Mesodermal cell (in vitro differentiated cells): ENCODE measurements at regions not wholly inside any gene's neighbourhood (a gene's known extent, or its start where the extent isn't known, plus 50 kb on each side); places are given as distances from the start of the nearest gene placed in this dataset.

Experiments
- H3K27ac ChIP-seq: 2 replicates; pipeline ENCODE4 v1.7.0; 2013; ENCODE audit warnings: mild to moderate bottlenecking, low read depth, low read length, moderate library complexity; ENCODE audit not compliant: severe bottlenecking
- H3K36me3 ChIP-seq: 2 replicates; pipeline ENCODE4 v1.7.1; 2013; ENCODE audit warnings: mild to moderate bottlenecking, low read length, moderate library complexity; ENCODE audit not compliant: control insufficient read depth, insufficient read depth
- H3K4me1 ChIP-seq: one replicate; pipeline ENCODE4 v1.7.1; 2013; ENCODE audit warnings: mild to moderate bottlenecking, low read length; ENCODE audit not compliant: insufficient read depth, control insufficient read depth, poor library complexity, severe bottlenecking
- H3K4me3 ChIP-seq: 2 replicates; pipeline ENCODE4 v1.7.0; 2013; ENCODE audit warnings: low read length, control low read depth, mild to moderate bottlenecking; ENCODE audit not compliant: insufficient read depth, poor library complexity, severe bottlenecking; ENCODE audit errors: extremely low read depth
- H3K9me3 ChIP-seq: 2 replicates; pipeline ENCODE4 v1.7.1; 2013; ENCODE audit warnings: mild to moderate bottlenecking, low read length, moderate library complexity; ENCODE audit not compliant: control insufficient read depth
- WGBS, 2 experiments: methylation state at CpG; one replicate each; pipeline ENCODE4 v1.1.5; 2013; ENCODE audit warnings: missing lambda C conversion rate in 2 of 2; ENCODE audit not compliant: insufficient coverage in 2 of 2; 5-methylcytosine and 5-hydroxymethylcytosine counted together

GRCh38 chr6:138593909-138594757 is 94.8 kb upstream of the NHSL1 start:
- H3K9me3 ChIP-seq: no peaks in the 10 kb centered on the region
- H3K27ac ChIP-seq: no peak overlapping the region
- H3K36me3 ChIP-seq: no peaks in the 10 kb centered on the region
- H3K4me1 ChIP-seq: peaks cover 15% of the 10 kb centered on the region
- 58 to 62% methylated on average over 6 of the region's 9 CpGs for WGBS, 2 experiments
- H3K4me3 ChIP-seq: no peak overlapping the region

GRCh38 chr6:138594758-138595140 is 95.5 kb upstream of the NHSL1 start:
- WGBS, 2 experiments: 73 to 78% methylated on average over 3 of the region's 4 CpGs
- no peaks in the 10 kb centered on the region for H3K9me3 ChIP-seq
- peaks cover 15% of the 10 kb centered on the region for H3K4me1 ChIP-seq
- H3K36me3 ChIP-seq: no peaks in the 10 kb centered on the region
- H3K4me3 ChIP-seq: no peak overlapping the region
- H3K27ac ChIP-seq: no peak overlapping the region

- H3K36me3 ChIP-seq: no peaks in the 10 kb centered on the region
- no peaks in the 10 kb centered on the region for H3K9me3 ChIP-seq
- no peak overlapping the region for H3K4me3 ChIP-seq
- H3K27ac ChIP-seq: no peak overlapping the region
- peaks cover 15% of the 10 kb centered on the region for H3K4me1 ChIP-seq
- 95 to 96% methylated on average over 2 to 3 of the region's 5 CpGs for WGBS, 2 experiments
Measured at GRCh38 chr6:138596126-138596525, 96.8 kb upstream of the NHSL1 start.

- Histone ChIP-seq H3K4me3 (no peak overlapping the region), H3K27ac (no peak overlapping the region), H3K4me1 (peaks cover 15% of the 10 kb centered on the region), H3K36me3 (no peaks in the 10 kb centered on the region), H3K9me3 (no peaks in the 10 kb centered on the region)
- 86 to 91% methylated on average over 6 to 10 of the region's 11 CpGs for whole genome bisulfite sequencing, 2 experiments
Measured at GRCh38 chr6:138596591-138596990, 97.3 kb upstream of the NHSL1 start.

GRCh38 chr6:138597336-138597735 is 98.0 kb upstream of the NHSL1 start:
- Histone ChIP-seq H3K4me3 (no peak overlapping the region), H3K36me3 (no peaks in the 10 kb centered on the region), H3K9me3 (no peaks in the 10 kb centered on the region), H3K4me1 (peaks cover 13% of the 10 kb centered on the region), H3K27ac (no peak overlapping the region)
- WGBS, 2 experiments: 94 to 95% methylated on average over 4 to 5 of the region's 7 CpGs

- no CpG with 5 or more reads among the region's 3 CpGs for WGBS, 2 experiments
- no peak overlapping the region for H3K4me3 ChIP-seq
- H3K4me1 ChIP-seq: peaks cover 7% of the 10 kb centered on the region
- no peaks in the 10 kb centered on the region for H3K36me3 ChIP-seq
- H3K9me3 ChIP-seq: no peaks in the 10 kb centered on the region
- no peak overlapping the region for H3K27ac ChIP-seq
Measured at GRCh38 chr6:138598562-138599173, 99.4 kb upstream of the NHSL1 start.

- H3K9me3 ChIP-seq: no peaks in the 10 kb centered on the region
- H3K36me3 ChIP-seq: no peaks in the 10 kb centered on the region
- H3K4me1 ChIP-seq: peaks cover 7% of the 10 kb centered on the region
- no peak overlapping the region for H3K4me3 ChIP-seq
- H3K27ac ChIP-seq: no peak overlapping the region
Measured at GRCh38 chr6:138600261-138600660, 101.0 kb upstream of the NHSL1 start.

GRCh38 chr6:138600726-138601125 is 101.4 kb upstream of the NHSL1 start:
- Histone ChIP-seq H3K27ac (no peak overlapping the region), H3K36me3 (no peaks in the 10 kb centered on the region), H3K4me3 (no peak overlapping the region), H3K9me3 (no peaks in the 10 kb centered on the region), H3K4me1 (peaks cover 7% of the 10 kb centered on the region)

GRCh38 chr6:138601128-138601527 is 101.8 kb upstream of the NHSL1 start:
- H3K36me3 ChIP-seq: no peaks in the 10 kb centered on the region
- H3K9me3 ChIP-seq: no peaks in the 10 kb centered on the region
- no peak overlapping the region for H3K27ac ChIP-seq
- no peak overlapping the region for H3K4me3 ChIP-seq
- peaks cover 7% of the 10 kb centered on the region for H3K4me1 ChIP-seq

GRCh38 chr6:138605958-138606357 is 106.7 kb upstream of the NHSL1 start:
- WGBS, 2 experiments: 80% methylated on average over 1 of the region's 1 CpG; no CpG with 5 or more reads in 1 of the 2 experiments
- Histone ChIP-seq H3K9me3 (no peaks in the 10 kb centered on the region), H3K36me3 (no peaks in the 10 kb centered on the region), H3K4me1 (peaks cover 3% of the 10 kb centered on the region), H3K4me3 (no peak overlapping the region), H3K27ac (no peak overlapping the region)
